PC-3 (cell line): ENCODE measurements at regions not wholly inside any gene's neighbourhood (a gene's known extent, or its start where the extent isn't known, plus 50 kb on each side); places are given as distances from the start of the nearest gene placed in this dataset.
A peak's percentile ranks its signal among the peaks of the same experiment; 100 is the strongest.

Source experiments
- ATAC-seq: fragments of 200-7000 bp; cut with Tn5 transposase; 2 replicates; pipeline ENCODE4 v1.9.1; 2020; ENCODE audit warnings: mild to moderate bottlenecking, moderate library complexity
- BruUV-seq: library from RNA; stranded (reverse); fragments of 400-500 nt; replicated peaks from 2 replicates; lab custom pipeline; 2021; lab: Mats Ljungman, UMichigan
- CTCF ChIA-PET: fragments of 300-600 bp; sonication (Branson Sonifier 250); formaldehyde crosslinking; loops from one replicate; lab custom pipeline; 2022; ENCODE audit warnings: antibody characterized with exemption; lab: Charles Lee
- POLR2A ChIA-PET: fragments of 300-600 bp; sonication (Branson Sonifier 250); formaldehyde crosslinking; loops from one replicate; lab custom pipeline; 2022; ENCODE audit warnings: antibody characterized with exemption; ENCODE audit not compliant: unreplicated experiment; lab: Charles Lee
- DNase-seq: peaks from one replicate; pipeline ENCODE4 v3.0.0-alpha.2; 2015
- H2AFZ ChIP-seq: fragments of 300-600 bp; sonication (generic); 2 replicates; pipeline ENCODE4 v1.6.0; 2016; ENCODE audit warnings: antibody characterized with exemption, low read length
- H3F3A ChIP-seq: fragments of 300-600 bp; sonication (generic); one replicate; pipeline ENCODE4 v1.6.0; 2017; ENCODE audit warnings: antibody characterized with exemption, low read length, control low read depth, mild to moderate bottlenecking; ENCODE audit not compliant: unreplicated experiment
- H3K27ac ChIP-seq: fragments of 300-600 bp; sonication (generic); 2 replicates; pipeline ENCODE4 v1.5.1; 2016; ENCODE audit warnings: mild to moderate bottlenecking, low read length
- H3K27me3 ChIP-seq: fragments of 300-600 bp; sonication (generic); 2 replicates; pipeline ENCODE4 v1.6.1; 2016; ENCODE audit warnings: low read length, mixed read lengths
- H3K36me3 ChIP-seq: fragments of 300-600 bp; sonication (generic); 2 replicates; pipeline ENCODE4 v1.6.1; 2016; ENCODE audit warnings: low read depth, mixed run types, low read length, mixed read lengths
- H3K4me1 ChIP-seq: fragments of 300-600 bp; sonication (generic); 2 replicates; pipeline ENCODE4 v1.5.1; 2016; ENCODE audit warnings: low read length; ENCODE audit not compliant: insufficient read depth
- H3K4me2 ChIP-seq: fragments of 300-600 bp; sonication (generic); 2 replicates; pipeline ENCODE4 v1.6.0; 2016; ENCODE audit warnings: low read length
- H3K4me3 ChIP-seq: fragments of 300-600 bp; sonication (generic); 2 replicates; pipeline ENCODE4 v1.5.1; 2016; ENCODE audit warnings: mild to moderate bottlenecking, low read length, mixed read lengths
- H3K79me2 ChIP-seq: fragments of 300-600 bp; sonication (generic); 2 replicates; pipeline ENCODE4 v1.6.1; 2017; ENCODE audit warnings: low read length, mixed read lengths
- H3K9ac ChIP-seq: fragments of 300-600 bp; sonication (generic); 2 replicates; pipeline ENCODE4 v1.6.0; 2016; ENCODE audit warnings: mild to moderate bottlenecking, low read length
- H3K9me2 ChIP-seq: fragments of 300-600 bp; sonication (generic); replicated peaks from 2 replicates; pipeline ENCODE4 v1.6.1; 2016; ENCODE audit warnings: mixed run types, low read length, mixed read lengths
- H3K9me3 ChIP-seq: fragments of 300-600 bp; sonication (generic); 2 replicates; pipeline ENCODE4 v1.6.1; 2016; ENCODE audit warnings: low read length, mixed read lengths
- H4K20me1 ChIP-seq: fragments of 300-600 bp; sonication (generic); 2 replicates; pipeline ENCODE4 v1.6.1; 2016; ENCODE audit warnings: low read length, mixed read lengths
- EZH2 ChIP-seq: fragments of 300-600 bp; sonication (generic); IDR thresholded peaks from one replicate; pipeline ENCODE4 v1.6.1; 2017; ENCODE audit warnings: antibody characterized with exemption, mild to moderate bottlenecking, low read length; ENCODE audit not compliant: unreplicated experiment
- EZH2phosphoT487 ChIP-seq: fragments of 300-600 bp; sonication (generic); IDR thresholded peaks from 2 replicates; pipeline ENCODE4 v1.6.1; 2018; ENCODE audit warnings: mild to moderate bottlenecking, antibody characterized with exemption, low read length, borderline replicate concordance
- intact Hi-C: fragments of 100-400 bp; cut with micrococcal nuclease; formaldehyde crosslinking; loops from 2 replicates; pipeline ENCODE4 v1.9.0; 2023
- TF ChIP-seq, protein P1 (sequence below): fragments of 300-600 bp; sonication (generic); conservative IDR thresholded peaks from 2 replicates; pipeline ENCODE4 v1.5.1; 2017; ENCODE audit warnings: antibody characterized with exemption, low read depth, mild to moderate bottlenecking, low read length

- TF ChIP-seq, protein P1, sequence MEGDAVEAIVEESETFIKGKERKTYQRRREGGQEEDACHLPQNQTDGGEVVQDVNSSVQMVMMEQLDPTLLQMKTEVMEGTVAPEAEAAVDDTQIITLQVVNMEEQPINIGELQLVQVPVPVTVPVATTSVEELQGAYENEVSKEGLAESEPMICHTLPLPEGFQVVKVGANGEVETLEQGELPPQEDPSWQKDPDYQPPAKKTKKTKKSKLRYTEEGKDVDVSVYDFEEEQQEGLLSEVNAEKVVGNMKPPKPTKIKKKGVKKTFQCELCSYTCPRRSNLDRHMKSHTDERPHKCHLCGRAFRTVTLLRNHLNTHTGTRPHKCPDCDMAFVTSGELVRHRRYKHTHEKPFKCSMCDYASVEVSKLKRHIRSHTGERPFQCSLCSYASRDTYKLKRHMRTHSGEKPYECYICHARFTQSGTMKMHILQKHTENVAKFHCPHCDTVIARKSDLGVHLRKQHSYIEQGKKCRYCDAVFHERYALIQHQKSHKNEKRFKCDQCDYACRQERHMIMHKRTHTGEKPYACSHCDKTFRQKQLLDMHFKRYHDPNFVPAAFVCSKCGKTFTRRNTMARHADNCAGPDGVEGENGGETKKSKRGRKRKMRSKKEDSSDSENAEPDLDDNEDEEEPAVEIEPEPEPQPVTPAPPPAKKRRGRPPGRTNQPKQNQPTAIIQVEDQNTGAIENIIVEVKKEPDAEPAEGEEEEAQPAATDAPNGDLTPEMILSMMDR: no peak
- TF ChIP-seq EZH2 (no peak), EZH2phosphoT487 (no peak)
- no peaks in the 10 kb centered on the region for H3K27me3 ChIP-seq
- DNase-seq: peak; percentile 61
- peak overlapping the region; percentile 39; the same call in 1 of the 2 replicates for H3K4me2 ChIP-seq
- ATAC-seq: peak; percentile 76
- H2AFZ ChIP-seq: no peak overlapping the region
- H3K4me1 ChIP-seq: peaks cover 6% of the 10 kb centered on the region; the same call in 1 of the 2 replicates
- no peak overlapping the region for H3K9ac ChIP-seq
- H3K4me3 ChIP-seq: no peak overlapping the region
- ChIA-PET POLR2A (no interaction called here), CTCF (no interaction called here)
- no peaks in the 10 kb centered on the region for H4K20me1 ChIP-seq
- no peaks in the 10 kb centered on the region for H3K9me2 ChIP-seq
- H3K36me3 ChIP-seq: no peaks in the 10 kb centered on the region
- H3K79me2 ChIP-seq: no peaks in the 10 kb centered on the region
- H3K27ac ChIP-seq: no peak overlapping the region
- intact Hi-C loops: no loop called here
- H3F3A ChIP-seq: no peaks in the 10 kb centered on the region
- H3K9me3 ChIP-seq: no peaks in the 10 kb centered on the region
- no TSS peak for BruUV-seq
These were observed 1127.5 kb downstream of the TAF11L14 start for GRCh38 chr5:18761801-18762200.

DNA sequence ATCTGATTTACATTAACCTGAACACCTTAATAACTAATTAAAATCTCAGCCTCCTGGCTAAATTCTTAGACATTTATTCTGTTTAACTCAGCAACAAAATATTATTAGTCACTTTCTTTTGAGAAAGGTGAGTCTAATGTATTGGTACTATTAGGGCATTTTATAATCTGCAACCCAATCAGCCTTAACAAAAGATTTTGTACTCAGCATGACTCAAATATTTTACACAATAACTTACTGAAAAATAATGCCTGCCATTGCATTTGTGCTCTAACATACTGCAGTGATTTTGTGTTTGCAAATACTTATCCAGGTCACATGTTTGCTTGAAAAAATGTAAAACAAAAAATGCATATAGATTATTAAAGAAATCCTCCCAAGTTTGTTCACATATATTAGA, 1129.9 kb downstream of the TAF11L14 start:
- TF ChIP-seq EZH2phosphoT487: no peak
- TF ChIP-seq EZH2: no peak
- TF ChIP-seq, protein P1: no peak
- BruUV-seq: no TSS peak
- DNase-seq (no peak), ATAC-seq (no peak)
- Histone ChIP-seq H3F3A (no peaks in the 10 kb centered on the region), H4K20me1 (no peaks in the 10 kb centered on the region), H3K9ac (no peak overlapping the region), H3K9me2 (no peaks in the 10 kb centered on the region), H3K4me3 (no peak overlapping the region), H3K36me3 (no peaks in the 10 kb centered on the region), H3K27ac (no peak overlapping the region), H3K9me3 (no peaks in the 10 kb centered on the region), H3K79me2 (no peaks in the 10 kb centered on the region), H3K4me1 (peaks cover 6% of the 10 kb centered on the region; the same call in 1 of the 2 replicates), H2AFZ (no peak overlapping the region), H3K4me2 (no peak overlapping the region), H3K27me3 (no peaks in the 10 kb centered on the region)
- ChIA-PET CTCF (no interaction called here), POLR2A (no interaction called here)
- intact Hi-C loops: no loop called here

GRCh38 chr5:18765304-18765703, 1131.0 kb downstream of the TAF11L14 start:
- DNase-seq (no peak), ATAC-seq (no peak)
- Histone ChIP-seq H3K4me2 (no peak overlapping the region), H2AFZ (no peak overlapping the region), H3K9ac (no peak overlapping the region), H4K20me1 (no peaks in the 10 kb centered on the region), H3K9me3 (no peaks in the 10 kb centered on the region), H3K9me2 (no peaks in the 10 kb centered on the region), H3K27me3 (no peaks in the 10 kb centered on the region), H3K79me2 (no peaks in the 10 kb centered on the region), H3F3A (no peaks in the 10 kb centered on the region), H3K4me3 (no peak overlapping the region), H3K4me1 (peaks cover 6% of the 10 kb centered on the region; the same call in 1 of the 2 replicates), H3K27ac (no peak overlapping the region), H3K36me3 (no peaks in the 10 kb centered on the region)
- TF ChIP-seq, protein P1: no peak
- TF ChIP-seq EZH2phosphoT487 (no peak), EZH2 (no peak)
- ChIA-PET POLR2A (no interaction called here), CTCF (no interaction called here)
- BruUV-seq: no TSS peak
- intact Hi-C loops: no loop called here
